T-helper 1 cell treated with Interleukin-12 subunit alpha and Interleukin-12 subunit beta and Interleukin-4 antibody, amounts not matched to agents 30 ng/mL and 1 ng/mL, for 36 hours (primary cell): ENCODE measurements at regions not wholly inside any gene's neighbourhood (a gene's known extent, or its start where the extent isn't known, plus 50 kb on each side); places are given as distances from the start of the nearest gene placed in this dataset.

ENCODE experiments used
- intact Hi-C: fragments of 100-400 bp; cut with micrococcal nuclease; formaldehyde crosslinking; loops from one replicate; pipeline ENCODE4 v1.15.1; 2024

- intact Hi-C loops, result no loop called here
These were observed 107.1 kb downstream of the CEBPB start for GRCh38 chr20:50297498-50298376.

- intact Hi-C loops, result no loop called here
These were observed 108.1 kb downstream of the CEBPB start for GRCh38 chr20:50298554-50299324.

- intact Hi-C loops, result no loop called here
These were observed 108.6 kb downstream of the CEBPB start for GRCh38 chr20:50299325-50299629.

GRCh38 chr20:50301165-50301564, 110.5 kb downstream of the CEBPB start:
- intact Hi-C loops, result no loop called here

- intact Hi-C loops, result no loop called here
These were observed 111.1 kb downstream of the CEBPB start for GRCh38 chr20:50301712-50302111.

- intact Hi-C loops, result no loop called here
These were observed 111.9 kb downstream of the CEBPB start for GRCh38 chr20:50302341-50303057.

GRCh38 chr20:50303573-50304500, 113.2 kb downstream of the CEBPB start:
- intact Hi-C loops, result no loop called here

GRCh38 chr20:50304501-50304856, 113.8 kb downstream of the CEBPB start:
- intact Hi-C loops, result no loop called here

- intact Hi-C loops, result no loop called here
These were observed 114.4 kb downstream of the CEBPB start for GRCh38 chr20:50304923-50305635.

GRCh38 chr20:50305636-50306477, 115.2 kb downstream of the CEBPB start:
- intact Hi-C loops, result no loop called here

- intact Hi-C loops, result no loop called here
These were observed 116.1 kb downstream of the CEBPB start for GRCh38 chr20:50306478-50307423.

- intact Hi-C loops, result no loop called here
These were observed 117.5 kb downstream of the CEBPB start for GRCh38 chr20:50308166-50308512.

GRCh38 chr20:50308513-50309279, 118.1 kb downstream of the CEBPB start:
- intact Hi-C loops, result no loop called here

- intact Hi-C loops, result no loop called here
These were observed 118.7 kb downstream of the CEBPB start for GRCh38 chr20:50309280-50309763.

GRCh38 chr20:50309764-50310672, 119.4 kb downstream of the CEBPB start:
- intact Hi-C loops, result no loop called here

- intact Hi-C loops, result no loop called here
These were observed 120.0 kb downstream of the CEBPB start for GRCh38 chr20:50310673-50311051.
